GM19240 (cell line): ENCODE measurements at regions not wholly inside any gene's neighbourhood (a gene's known extent, or its start where the extent isn't known, plus 50 kb on each side); places are given as distances from the start of the nearest gene placed in this dataset.
"Not testable (repeated sequence)": the region's sequence is repeated elsewhere in the genome, so short reads cannot be mapped to it uniquely, and the experiment has no call there.

ENCODE experiments used
- DNase-seq: peaks from one replicate; pipeline ENCODE4 v3.0.0; 2011; ENCODE audit warnings: low spot score; ENCODE audit not compliant: insufficient read length

DNA sequence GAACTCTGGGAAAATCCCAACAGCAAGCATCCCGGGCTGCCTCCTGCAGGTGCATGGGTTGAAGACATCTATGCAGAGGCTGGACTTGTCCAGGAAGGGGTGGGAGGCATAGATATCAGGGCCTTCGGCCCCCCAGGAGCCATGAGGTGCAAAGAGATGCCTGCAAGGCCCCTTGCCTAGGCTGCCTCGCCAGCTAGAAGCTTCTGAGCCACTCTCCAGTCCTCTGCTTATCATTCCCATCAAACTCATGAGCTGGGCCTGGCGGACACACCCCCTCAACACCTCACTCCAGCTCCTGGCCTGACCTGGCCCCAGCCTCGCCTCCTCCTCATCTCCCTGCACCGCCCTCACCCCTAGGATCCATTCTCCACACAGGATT lies 152.4 kb upstream of the PTPN1 start:
- DNase-seq = no peak

DNA sequence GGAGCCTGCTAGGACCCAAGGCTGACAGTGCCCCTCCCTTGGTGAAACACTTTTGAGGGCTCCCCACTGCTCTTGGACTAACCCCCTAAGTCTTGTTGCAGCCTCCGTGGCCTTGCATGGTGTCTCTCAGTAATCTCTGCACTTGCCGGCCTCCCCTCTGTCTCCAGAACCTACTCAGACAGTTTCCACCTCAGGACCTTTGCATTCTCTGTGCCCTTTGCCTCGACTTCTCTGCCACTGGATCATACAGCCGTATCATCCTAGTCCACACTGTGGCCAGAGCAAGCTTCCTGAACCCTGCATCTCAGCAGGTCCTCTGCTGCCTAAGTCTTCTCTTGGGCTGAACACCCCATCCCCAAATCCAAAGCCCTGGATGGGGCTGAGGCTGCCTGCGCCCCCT lies 152.0 kb upstream of the PTPN1 start:
- DNase-seq = no peak

GRCh38 chr20:50358971-50359370 lies 151.2 kb upstream of the PTPN1 start:
- no peak for DNase-seq

DNA sequence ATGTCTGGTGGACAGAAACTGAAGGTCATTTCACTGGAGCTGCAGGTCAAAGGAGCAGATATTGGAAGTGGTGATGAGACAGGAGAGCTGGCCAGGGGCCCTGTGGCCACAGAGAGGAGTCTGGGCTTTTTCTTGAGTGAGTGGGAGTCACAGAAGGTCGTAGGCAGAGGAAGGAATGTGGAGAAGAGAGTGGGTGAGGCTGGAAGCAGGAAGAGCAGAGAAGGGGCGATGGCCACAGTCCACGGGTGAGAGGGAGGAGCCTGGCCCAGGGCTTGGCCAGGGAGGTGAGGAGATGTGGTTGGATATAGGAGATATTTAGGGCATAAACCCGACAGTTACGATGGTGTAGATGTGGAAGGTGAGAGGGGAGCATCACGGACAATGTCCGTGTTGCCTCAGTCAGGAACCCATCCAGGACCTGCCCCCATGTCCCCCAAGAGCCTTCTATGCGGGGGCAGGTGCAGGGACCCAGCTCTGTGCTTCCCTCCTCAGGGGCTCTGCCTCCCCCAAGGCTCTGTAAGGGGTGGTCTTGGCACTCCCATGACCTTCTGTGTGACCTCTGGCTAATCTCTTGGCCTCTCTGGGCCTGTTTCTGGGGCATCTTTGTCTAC lies 150.5 kb upstream of the PTPN1 start:
- no peak for DNase-seq

- no peak for DNase-seq
Measured at GRCh38 chr20:50360218-50360672, 149.9 kb upstream of the PTPN1 start.

DNA sequence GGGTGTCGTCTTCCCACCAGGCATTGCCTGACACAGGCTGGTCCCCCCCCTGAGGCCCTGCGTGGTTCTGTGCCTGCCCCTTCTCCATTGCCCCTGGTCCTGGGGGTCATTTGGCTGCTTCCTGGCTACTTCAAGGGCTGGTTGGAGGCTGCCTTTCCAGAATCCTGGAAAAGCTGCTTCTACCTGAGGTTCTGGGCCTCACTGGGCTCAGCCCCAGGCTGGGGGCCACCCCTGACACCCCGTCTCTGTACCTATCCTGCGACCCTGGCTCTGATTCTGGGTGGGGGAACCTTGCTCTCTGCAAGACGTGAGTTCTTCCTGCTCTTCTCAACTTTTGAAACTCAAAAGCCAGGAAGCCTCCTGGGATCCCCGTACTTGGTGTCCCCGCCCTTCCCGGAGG lies 149.3 kb upstream of the PTPN1 start:
- no peak for DNase-seq

- not testable (repeated sequence) for DNase-seq
Measured at GRCh38 chr20:50362177-50362576, 148.0 kb upstream of the PTPN1 start.

GRCh38 chr20:50363027-50363426 lies 147.2 kb upstream of the PTPN1 start:
- no peak for DNase-seq

- DNase-seq = no peak
Measured at GRCh38 chr20:50363479-50363878, 146.7 kb upstream of the PTPN1 start.

- DNase-seq = no peak
Measured at GRCh38 chr20:50364542-50364941, 145.6 kb upstream of the PTPN1 start.

GRCh38 chr20:50366270-50367103 lies 143.7 kb upstream of the PTPN1 start:
- DNase-seq = no peak

DNA sequence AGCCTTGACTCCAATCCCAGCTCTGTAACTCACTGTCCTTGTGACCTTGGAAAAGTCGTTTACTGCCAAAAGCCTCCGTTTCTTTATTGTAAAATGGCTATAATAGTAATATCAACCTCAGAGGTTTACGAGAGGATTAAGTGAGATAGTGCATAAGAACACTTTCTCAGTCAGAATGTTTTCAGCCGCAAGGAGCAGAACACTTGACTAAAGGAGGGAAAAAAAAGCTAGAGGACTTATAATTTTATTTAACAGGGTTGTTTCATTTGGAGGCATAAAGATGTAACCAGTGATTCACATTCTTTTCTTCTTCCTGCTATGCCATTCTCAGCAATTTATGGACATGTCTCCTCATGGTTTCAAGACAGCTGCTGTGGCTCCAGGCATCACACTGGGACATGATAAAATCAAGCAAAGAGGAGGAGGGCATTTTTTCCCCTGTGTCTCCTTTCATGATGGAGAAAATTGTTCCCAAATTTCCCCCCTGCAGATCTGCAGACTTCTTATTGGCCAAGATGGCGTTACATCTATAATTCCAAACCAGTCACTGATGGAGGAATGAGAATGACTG lies 143.0 kb upstream of the PTPN1 start:
- no peak for DNase-seq

DNA sequence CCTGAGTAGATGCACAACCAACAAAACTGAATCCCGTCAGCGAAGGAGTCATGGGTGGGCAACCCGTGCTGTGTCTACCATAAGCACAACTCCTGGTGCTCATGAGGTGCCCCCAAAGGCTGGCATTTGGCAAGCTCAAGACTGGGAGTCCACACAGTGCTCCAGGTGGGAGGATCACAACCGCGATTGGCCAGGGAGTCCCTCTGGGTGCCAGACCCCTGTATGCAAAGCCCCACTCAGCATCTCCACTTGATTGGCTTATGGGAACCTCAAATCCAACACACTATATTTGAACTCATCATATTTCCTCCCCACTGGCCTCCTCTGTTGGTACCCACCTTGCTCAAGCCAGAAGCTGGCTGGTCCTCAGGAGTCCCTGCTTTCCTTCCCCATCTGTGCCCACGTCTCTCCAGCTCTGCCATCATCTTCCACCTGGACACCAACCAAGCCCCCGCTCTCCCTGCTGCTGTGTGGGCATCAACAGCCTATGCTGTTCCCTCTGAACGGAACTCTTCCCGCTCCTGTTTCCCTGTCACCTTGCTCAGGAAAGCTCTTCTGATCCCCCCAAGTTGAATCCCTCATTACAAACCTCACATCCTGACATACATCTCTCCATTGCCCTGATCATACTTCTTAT lies 142.3 kb upstream of the PTPN1 start:
- DNase-seq = no peak

DNA sequence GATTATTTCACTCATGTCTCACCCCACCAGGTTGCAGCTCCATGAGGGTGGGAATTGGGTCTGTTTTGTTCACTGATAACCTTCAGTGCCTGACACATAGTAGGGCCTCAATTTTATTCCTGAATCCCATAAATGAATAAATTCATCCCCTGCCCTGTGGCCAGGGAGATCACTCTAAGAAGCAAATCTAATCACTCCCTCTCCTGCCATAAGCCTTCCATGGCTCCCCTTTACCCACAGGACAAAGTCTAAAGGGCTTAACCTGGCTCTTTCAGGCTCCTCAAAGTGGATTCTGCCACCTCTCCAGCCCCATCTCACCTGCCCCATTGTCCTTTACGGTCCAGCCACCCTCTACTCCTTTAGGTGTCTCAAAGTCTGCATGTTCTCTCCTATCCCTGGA lies 141.8 kb upstream of the PTPN1 start:
- DNase-seq = no peak

DNA sequence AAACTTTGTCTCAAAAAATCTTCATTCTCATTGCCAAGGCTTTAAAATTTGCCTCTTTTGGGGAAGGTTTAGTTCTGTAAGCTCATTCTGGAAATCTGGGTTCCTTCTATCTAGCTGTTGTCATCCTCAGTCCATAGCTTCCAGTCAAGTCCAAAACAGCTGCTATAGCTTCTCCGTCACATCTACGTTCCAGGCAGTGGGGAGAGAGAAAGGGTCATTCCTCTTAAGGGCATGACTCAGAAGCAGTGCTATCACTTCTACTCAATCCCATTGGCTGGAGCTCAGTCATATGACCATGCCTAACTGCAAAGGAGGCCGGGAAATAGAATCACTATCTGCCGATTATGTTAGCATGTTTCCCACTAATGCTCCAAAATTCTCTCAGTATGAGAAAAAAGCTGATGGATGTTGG lies 141.4 kb upstream of the PTPN1 start:
- DNase-seq = no peak

DNA sequence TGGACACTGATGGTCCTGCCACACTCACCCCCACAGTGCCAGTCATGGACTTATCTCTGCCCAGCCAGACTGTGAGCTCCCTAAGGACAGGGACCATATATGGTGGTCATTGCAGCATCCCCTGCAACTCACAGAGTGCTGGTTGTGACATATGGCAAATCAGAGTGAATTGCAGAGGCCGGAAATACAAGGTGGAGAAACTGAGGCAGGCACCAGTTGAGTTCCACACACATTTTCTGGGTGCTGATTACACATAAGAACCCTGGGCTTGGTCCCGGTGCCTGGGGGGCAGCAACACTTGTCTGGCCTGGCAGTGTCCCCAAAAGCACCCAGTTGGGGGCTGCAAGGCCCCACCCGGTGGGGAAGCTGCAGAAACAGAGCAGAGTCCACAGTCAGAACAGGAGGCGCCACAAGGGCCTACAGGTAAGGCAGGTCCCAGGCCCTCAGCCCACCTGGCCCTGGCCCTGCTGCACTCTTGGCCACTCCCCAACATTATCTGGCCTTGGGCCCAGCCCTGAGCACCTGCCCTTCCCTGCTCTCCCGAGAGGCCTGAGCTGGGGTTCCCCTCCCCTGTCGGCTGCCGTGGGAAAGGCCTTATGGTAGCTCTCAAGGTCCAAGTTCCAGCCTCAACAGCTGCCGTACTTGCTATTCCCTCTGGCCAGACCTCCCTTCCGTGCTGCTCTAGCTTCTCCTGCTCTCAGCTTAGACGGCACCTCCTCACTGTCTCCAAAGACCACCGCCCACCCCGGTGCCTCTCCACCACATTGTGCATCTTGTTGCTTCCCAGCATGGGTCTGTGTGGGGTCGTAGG lies 140.8 kb upstream of the PTPN1 start:
- DNase-seq = no peak

- DNase-seq = no peak
Measured at GRCh38 chr20:50370036-50370566, 140.1 kb upstream of the PTPN1 start.

DNA sequence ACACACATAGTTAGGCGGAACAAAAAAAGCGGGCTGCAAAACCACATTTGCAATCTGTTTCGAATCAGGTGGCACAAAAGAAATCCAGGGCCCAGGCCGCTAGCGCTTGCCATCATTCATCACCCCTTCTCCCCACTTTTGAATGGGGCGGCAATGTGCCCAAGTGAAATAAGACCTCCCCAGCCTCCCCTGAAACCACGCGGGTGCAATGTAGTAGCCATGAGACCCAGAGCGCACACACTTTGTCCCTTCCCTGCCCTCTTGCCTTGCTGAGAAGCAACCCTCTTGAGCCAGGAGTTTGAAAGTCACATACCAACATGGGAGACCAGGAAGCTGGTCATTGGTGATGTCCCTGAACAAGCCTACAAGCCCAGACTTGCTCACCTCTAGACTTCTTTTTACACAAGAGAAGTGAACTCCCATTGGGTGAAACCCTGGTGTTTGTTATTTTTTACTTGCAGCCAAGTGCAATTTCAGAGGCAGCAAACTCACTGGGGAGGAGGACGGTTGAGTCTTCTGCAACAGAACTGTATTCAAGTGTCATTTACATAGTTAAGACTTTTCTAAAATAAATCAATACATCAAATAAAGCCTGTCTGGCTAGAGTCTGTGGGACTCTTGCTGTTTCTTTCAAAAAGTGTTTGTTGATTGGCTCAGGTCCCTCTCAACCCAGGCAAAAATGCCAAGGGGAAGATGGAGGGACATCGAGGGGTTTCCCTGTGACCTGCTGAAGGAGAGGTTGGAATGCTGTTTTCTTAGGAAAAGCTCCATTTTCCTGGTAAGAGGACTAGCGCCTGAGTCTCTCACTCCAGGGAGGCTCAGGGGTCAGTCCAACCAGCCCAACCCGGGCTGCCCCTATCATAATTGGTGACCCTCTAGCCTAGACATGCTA lies 138.1 kb upstream of the PTPN1 start:
- DNase-seq = no peak

GRCh38 chr20:50372770-50373088 lies 137.5 kb upstream of the PTPN1 start:
- no peak for DNase-seq

GRCh38 chr20:50373674-50374286 lies 136.4 kb upstream of the PTPN1 start:
- no peak for DNase-seq
